ENCODE measurements at regions not wholly inside any gene's neighbourhood (a gene's known extent, or its start where the extent isn't known, plus 50 kb on each side); places are given as distances from the start of the nearest gene placed in this dataset.

DNA sequence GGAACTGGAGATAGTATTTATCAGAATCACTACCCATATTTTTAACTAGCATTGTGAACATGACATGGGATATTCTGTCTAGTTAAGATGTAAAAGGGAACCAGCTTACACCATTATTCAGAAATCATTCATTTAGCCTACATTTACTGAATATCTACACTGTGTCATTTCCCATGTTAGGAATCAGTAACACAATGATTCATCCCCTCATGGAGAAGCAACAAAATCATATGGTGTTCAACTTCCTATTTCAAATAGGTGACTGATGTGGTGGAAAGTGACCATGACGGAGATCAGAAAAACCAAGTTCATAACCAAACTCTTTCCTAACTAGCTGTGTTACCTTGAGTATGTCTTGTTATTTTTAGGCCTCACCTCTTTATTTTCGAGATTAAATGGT is 550.0 kb upstream of the TUSC1 start:
- TF ChIP-seq, protein P1, sequence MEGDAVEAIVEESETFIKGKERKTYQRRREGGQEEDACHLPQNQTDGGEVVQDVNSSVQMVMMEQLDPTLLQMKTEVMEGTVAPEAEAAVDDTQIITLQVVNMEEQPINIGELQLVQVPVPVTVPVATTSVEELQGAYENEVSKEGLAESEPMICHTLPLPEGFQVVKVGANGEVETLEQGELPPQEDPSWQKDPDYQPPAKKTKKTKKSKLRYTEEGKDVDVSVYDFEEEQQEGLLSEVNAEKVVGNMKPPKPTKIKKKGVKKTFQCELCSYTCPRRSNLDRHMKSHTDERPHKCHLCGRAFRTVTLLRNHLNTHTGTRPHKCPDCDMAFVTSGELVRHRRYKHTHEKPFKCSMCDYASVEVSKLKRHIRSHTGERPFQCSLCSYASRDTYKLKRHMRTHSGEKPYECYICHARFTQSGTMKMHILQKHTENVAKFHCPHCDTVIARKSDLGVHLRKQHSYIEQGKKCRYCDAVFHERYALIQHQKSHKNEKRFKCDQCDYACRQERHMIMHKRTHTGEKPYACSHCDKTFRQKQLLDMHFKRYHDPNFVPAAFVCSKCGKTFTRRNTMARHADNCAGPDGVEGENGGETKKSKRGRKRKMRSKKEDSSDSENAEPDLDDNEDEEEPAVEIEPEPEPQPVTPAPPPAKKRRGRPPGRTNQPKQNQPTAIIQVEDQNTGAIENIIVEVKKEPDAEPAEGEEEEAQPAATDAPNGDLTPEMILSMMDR (IDR thresholded peaks at IDR 0.05): no peak
- TF ChIP-seq POLR2AphosphoS5 (IDR thresholded peaks at IDR 0.05; ENCODE audit: insufficient read depth in 1 of 2, low read depth in 1 of 2): no peak
